PC-9 (cell line): ENCODE measurements at regions not wholly inside any gene's neighbourhood (a gene's known extent, or its start where the extent isn't known, plus 50 kb on each side); places are given as distances from the start of the nearest gene placed in this dataset.

Experiments used
- CTCF ChIP-seq: fragments of 200-600 bp; sonication (generic); conservative IDR thresholded peaks from 2 replicates; pipeline ENCODE4 v1.6.1; 2017; ENCODE audit warnings: mixed run types, antibody characterized with exemption, mild to moderate bottlenecking, moderate library complexity
- EZH2 ChIP-seq: fragments of 200-600 bp; sonication (generic); IDR thresholded peaks from 2 replicates; pipeline ENCODE4 v1.8.0; 2017; ENCODE audit warnings: antibody characterized with exemption, low read depth

GRCh38 chr7:130996205-130996832, 262.3 kb upstream of the KLF14 start:
- TF ChIP-seq CTCF (no peak), EZH2 (no peak)
